ENCODE measurements at regions not wholly inside any gene's neighbourhood (a gene's known extent, or its start where the extent isn't known, plus 50 kb on each side); places are given as distances from the start of the nearest gene placed in this dataset.

DNA sequence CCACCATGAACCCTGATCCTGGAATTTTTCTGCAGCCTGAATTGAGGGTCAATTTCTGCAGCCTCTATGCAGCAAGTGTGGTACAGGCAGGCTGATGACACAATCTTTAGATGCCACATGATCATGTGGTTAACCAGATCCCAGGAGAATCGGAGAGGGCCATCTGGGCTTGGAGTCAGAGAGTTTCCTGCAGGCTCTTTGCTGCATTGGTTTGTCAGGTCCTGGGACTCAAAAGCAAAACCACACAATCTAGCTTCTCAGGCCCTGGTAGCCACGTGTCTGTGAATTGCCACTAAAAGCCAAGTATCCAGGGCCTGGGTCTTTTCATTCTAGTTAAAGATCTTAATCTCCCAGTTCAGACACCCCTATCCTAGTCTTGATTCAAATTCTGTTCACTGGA lies 464.5 kb downstream of the BCOR start:
- TF ChIP-seq, protein P1, sequence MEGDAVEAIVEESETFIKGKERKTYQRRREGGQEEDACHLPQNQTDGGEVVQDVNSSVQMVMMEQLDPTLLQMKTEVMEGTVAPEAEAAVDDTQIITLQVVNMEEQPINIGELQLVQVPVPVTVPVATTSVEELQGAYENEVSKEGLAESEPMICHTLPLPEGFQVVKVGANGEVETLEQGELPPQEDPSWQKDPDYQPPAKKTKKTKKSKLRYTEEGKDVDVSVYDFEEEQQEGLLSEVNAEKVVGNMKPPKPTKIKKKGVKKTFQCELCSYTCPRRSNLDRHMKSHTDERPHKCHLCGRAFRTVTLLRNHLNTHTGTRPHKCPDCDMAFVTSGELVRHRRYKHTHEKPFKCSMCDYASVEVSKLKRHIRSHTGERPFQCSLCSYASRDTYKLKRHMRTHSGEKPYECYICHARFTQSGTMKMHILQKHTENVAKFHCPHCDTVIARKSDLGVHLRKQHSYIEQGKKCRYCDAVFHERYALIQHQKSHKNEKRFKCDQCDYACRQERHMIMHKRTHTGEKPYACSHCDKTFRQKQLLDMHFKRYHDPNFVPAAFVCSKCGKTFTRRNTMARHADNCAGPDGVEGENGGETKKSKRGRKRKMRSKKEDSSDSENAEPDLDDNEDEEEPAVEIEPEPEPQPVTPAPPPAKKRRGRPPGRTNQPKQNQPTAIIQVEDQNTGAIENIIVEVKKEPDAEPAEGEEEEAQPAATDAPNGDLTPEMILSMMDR (IDR thresholded peaks at IDR 0.05; ENCODE audit: poor library complexity, severe bottlenecking): no peak
- no peak for TF ChIP-seq POLR2AphosphoS5 (IDR thresholded peaks at IDR 0.05)
- no peak for TF ChIP-seq EZH2 (IDR thresholded peaks at IDR 0.05; ENCODE audit: borderline replicate concordance, insufficient read depth, low read length, poor library complexity, severe bottlenecking)
- TF ChIP-seq MXI1 (conservative IDR thresholded peaks at IDR 0.05; ENCODE audit: poor library complexity, severe bottlenecking): no peak
- no peak for TF ChIP-seq RAD21 (conservative IDR thresholded peaks at IDR 0.05)
- TF ChIP-seq, protein P2, sequence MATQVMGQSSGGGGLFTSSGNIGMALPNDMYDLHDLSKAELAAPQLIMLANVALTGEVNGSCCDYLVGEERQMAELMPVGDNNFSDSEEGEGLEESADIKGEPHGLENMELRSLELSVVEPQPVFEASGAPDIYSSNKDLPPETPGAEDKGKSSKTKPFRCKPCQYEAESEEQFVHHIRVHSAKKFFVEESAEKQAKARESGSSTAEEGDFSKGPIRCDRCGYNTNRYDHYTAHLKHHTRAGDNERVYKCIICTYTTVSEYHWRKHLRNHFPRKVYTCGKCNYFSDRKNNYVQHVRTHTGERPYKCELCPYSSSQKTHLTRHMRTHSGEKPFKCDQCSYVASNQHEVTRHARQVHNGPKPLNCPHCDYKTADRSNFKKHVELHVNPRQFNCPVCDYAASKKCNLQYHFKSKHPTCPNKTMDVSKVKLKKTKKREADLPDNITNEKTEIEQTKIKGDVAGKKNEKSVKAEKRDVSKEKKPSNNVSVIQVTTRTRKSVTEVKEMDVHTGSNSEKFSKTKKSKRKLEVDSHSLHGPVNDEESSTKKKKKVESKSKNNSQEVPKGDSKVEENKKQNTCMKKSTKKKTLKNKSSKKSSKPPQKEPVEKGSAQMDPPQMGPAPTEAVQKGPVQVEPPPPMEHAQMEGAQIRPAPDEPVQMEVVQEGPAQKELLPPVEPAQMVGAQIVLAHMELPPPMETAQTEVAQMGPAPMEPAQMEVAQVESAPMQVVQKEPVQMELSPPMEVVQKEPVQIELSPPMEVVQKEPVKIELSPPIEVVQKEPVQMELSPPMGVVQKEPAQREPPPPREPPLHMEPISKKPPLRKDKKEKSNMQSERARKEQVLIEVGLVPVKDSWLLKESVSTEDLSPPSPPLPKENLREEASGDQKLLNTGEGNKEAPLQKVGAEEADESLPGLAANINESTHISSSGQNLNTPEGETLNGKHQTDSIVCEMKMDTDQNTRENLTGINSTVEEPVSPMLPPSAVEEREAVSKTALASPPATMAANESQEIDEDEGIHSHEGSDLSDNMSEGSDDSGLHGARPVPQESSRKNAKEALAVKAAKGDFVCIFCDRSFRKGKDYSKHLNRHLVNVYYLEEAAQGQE (IDR thresholded peaks at IDR 0.05; ENCODE audit: borderline replicate concordance): no peak
